Vagina (tissue), 2 donors: ENCODE measurements at regions not wholly inside any gene's neighbourhood (a gene's known extent, or its start where the extent isn't known, plus 50 kb on each side); places are given as distances from the start of the nearest gene placed in this dataset.

Experiments used
- POLR2A ChIP-seq, 2 donors: fragments of 450-650 bp; IDR thresholded peaks; one replicate each; pipeline ENCODE4 v1.6.1; 2017; ENCODE audit warnings: antibody characterized with exemption in 2 of 2, mild to moderate bottlenecking in 2 of 2, moderate library complexity in 2 of 2
- POLR2AphosphoS5 ChIP-seq, 2 donors: sonication (generic); formaldehyde crosslinking; IDR thresholded peaks; one replicate each; pipeline ENCODE4 v1.9.0; 2017; ENCODE audit warnings: antibody characterized with exemption in 2 of 2, mild to moderate bottlenecking in 2 of 2, low read depth in 1 of 2; ENCODE audit not compliant: insufficient read depth in 1 of 2
- TF ChIP-seq, protein P1 (sequence below), 3 experiments: fragments of 450-650 bp in 2 of 3; fragments of 200-600 bp in 1 of 3; sonication (generic) in 1 of 3; IDR thresholded peaks; one replicate each; pipeline ENCODE4 v1.5.1; 2017 to 2019; ENCODE audit warnings: antibody characterized with exemption in 3 of 3, mild to moderate bottlenecking in 2 of 3, moderate library complexity in 2 of 3

DNA sequence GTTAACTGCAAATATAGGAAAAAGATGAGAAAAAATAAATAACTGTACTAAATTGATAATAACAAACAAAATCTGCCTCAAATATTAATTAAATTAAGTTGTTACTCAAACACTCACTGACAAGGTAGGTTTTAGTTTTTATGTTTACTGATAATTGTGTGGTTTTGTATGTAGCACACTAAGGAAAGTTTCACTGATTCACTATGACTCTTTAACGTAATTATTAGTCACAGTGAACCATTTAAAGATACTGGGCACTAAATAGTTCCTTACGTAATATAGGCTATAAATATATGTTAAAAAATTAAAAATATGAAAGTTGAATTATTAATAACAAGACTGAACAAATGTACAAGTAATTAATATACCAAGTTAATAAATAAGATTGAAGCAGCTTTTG is 2330.0 kb upstream of the RAG2 start:
- TF ChIP-seq, protein P1, sequence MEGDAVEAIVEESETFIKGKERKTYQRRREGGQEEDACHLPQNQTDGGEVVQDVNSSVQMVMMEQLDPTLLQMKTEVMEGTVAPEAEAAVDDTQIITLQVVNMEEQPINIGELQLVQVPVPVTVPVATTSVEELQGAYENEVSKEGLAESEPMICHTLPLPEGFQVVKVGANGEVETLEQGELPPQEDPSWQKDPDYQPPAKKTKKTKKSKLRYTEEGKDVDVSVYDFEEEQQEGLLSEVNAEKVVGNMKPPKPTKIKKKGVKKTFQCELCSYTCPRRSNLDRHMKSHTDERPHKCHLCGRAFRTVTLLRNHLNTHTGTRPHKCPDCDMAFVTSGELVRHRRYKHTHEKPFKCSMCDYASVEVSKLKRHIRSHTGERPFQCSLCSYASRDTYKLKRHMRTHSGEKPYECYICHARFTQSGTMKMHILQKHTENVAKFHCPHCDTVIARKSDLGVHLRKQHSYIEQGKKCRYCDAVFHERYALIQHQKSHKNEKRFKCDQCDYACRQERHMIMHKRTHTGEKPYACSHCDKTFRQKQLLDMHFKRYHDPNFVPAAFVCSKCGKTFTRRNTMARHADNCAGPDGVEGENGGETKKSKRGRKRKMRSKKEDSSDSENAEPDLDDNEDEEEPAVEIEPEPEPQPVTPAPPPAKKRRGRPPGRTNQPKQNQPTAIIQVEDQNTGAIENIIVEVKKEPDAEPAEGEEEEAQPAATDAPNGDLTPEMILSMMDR (IDR thresholded peaks at IDR 0.05) = no peak
- no peak for TF ChIP-seq POLR2A (IDR thresholded peaks at IDR 0.05)
- TF ChIP-seq POLR2AphosphoS5 (IDR thresholded peaks at IDR 0.05; ENCODE audit: insufficient read depth in 1 of 2, low read depth in 1 of 2) = no peak
